Keratinocyte (primary cell): ENCODE measurements at regions not wholly inside any gene's neighbourhood (a gene's known extent, or its start where the extent isn't known, plus 50 kb on each side); places are given as distances from the start of the nearest gene placed in this dataset.

Experiments used
- DNase-seq: peaks from one replicate; pipeline ENCODE4 v3.0.0-alpha.2; 2011; ENCODE audit warnings: low read depth, missing footprints, low spot score
- FAIRE-seq: peaks from 2 replicates; lab custom pipeline; 2011; peaks lifted over from hg19 to GRCh38; lab: Jason Lieb, UNC
- H2AFZ ChIP-seq: 2 replicates; pipeline ENCODE4 v1.6.0; 2012; ENCODE audit warnings: low read length, control low read depth, inconsistent platforms; ENCODE audit not compliant: control insufficient read depth
- H3K27ac ChIP-seq: 2 replicates; pipeline ENCODE4 v1.5.1; 2011; ENCODE audit warnings: low read length; ENCODE audit not compliant: control insufficient read depth, insufficient read depth
- H3K27me3 ChIP-seq: 3 replicates; pipeline ENCODE4 v1.6.0; 2011; ENCODE audit warnings: low read length; ENCODE audit not compliant: control insufficient read depth, insufficient read depth; ENCODE audit errors: extremely low read depth
- H3K36me3 ChIP-seq, 2 experiments: 2 replicates in 1 of 2; 3 replicates in 1 of 2; pipeline ENCODE4 v1.5.1; 2011; ENCODE audit warnings: low read length in 2 of 2, mild to moderate bottlenecking in 1 of 2; ENCODE audit not compliant: control insufficient read depth in 2 of 2, insufficient read depth in 2 of 2; ENCODE audit errors: extremely low read depth in 1 of 2
- H3K4me1 ChIP-seq: 3 replicates; pipeline ENCODE4 v1.5.1; 2011; ENCODE audit warnings: low read length; ENCODE audit not compliant: control insufficient read depth, insufficient read depth; ENCODE audit errors: extremely low read depth
- H3K4me2 ChIP-seq: 3 replicates; pipeline ENCODE4 v1.6.0; 2011; ENCODE audit warnings: low read depth, low read length; ENCODE audit not compliant: control insufficient read depth, insufficient read depth; ENCODE audit errors: extremely low read depth
- H3K4me3 ChIP-seq, 3 experiments: fragments of 200-600 bp in 1 of 3; sonication (generic) in 1 of 3; 2 replicates in 2 of 3; 3 replicates in 1 of 3; pipeline ENCODE4 v1.5.1; 2011 to 2016; ENCODE audit warnings: low read length in 3 of 3, mild to moderate bottlenecking in 3 of 3, control low read depth in 2 of 3, inconsistent platforms in 1 of 3, low read depth in 1 of 3, mixed read lengths in 1 of 3, mixed run types in 1 of 3, moderate library complexity in 1 of 3; ENCODE audit not compliant: control insufficient read depth in 2 of 3, insufficient read depth in 2 of 3; ENCODE audit errors: extremely low read depth in 1 of 3
- H3K79me2 ChIP-seq: 2 replicates; pipeline ENCODE4 v1.6.0; 2012; ENCODE audit warnings: low read length; ENCODE audit not compliant: control insufficient read depth, insufficient read depth
- H3K9ac ChIP-seq: 3 replicates; pipeline ENCODE4 v1.6.0; 2011; ENCODE audit warnings: low read length; ENCODE audit not compliant: control insufficient read depth, insufficient read depth; ENCODE audit errors: extremely low read depth
- H3K9me1 ChIP-seq: 3 replicates; pipeline ENCODE4 v1.6.0; 2011; ENCODE audit warnings: low read length; ENCODE audit not compliant: control insufficient read depth, insufficient read depth; ENCODE audit errors: extremely low read depth
- H3K9me3 ChIP-seq: 2 replicates; pipeline ENCODE4 v1.5.1; 2012; ENCODE audit warnings: low read depth, low read length; ENCODE audit not compliant: control insufficient read depth
- H4K20me1 ChIP-seq: 3 replicates; pipeline ENCODE4 v1.6.0; 2011; ENCODE audit warnings: low read length; ENCODE audit not compliant: control insufficient read depth, insufficient read depth; ENCODE audit errors: extremely low read depth
- EZH2 ChIP-seq: IDR thresholded peaks from one replicate; pipeline ENCODE4 v1.6.1; 2012; ENCODE audit warnings: inconsistent platforms, mild to moderate bottlenecking, low read length, moderate library complexity
- dilution Hi-C: fragments of 300-500 bp; cut with MboI; formaldehyde crosslinking; loops from one replicate; pipeline ENCODE4 v1.7.0; 2020; ENCODE audit warnings: low sequenced_read_pairs; ENCODE audit not compliant: extremely low pct_ligation_motif_present
- TF ChIP-seq, protein P1 (sequence below), 3 experiments: IDR thresholded peaks in 1 of 3; conservative IDR thresholded peaks in 1 of 3; optimal IDR thresholded peaks in 1 of 3; 2 replicates in 2 of 3; 3 replicates in 1 of 3; pipeline versions ENCODE3 to v1.5.1; 2011; ENCODE audit warnings: low read length in 3 of 3, mild to moderate bottlenecking in 3 of 3, moderate library complexity in 2 of 3, control low read depth in 1 of 3, inconsistent platforms in 1 of 3; ENCODE audit not compliant: insufficient read depth in 2 of 3; ENCODE audit errors: extremely low read depth in 1 of 3

DNA sequence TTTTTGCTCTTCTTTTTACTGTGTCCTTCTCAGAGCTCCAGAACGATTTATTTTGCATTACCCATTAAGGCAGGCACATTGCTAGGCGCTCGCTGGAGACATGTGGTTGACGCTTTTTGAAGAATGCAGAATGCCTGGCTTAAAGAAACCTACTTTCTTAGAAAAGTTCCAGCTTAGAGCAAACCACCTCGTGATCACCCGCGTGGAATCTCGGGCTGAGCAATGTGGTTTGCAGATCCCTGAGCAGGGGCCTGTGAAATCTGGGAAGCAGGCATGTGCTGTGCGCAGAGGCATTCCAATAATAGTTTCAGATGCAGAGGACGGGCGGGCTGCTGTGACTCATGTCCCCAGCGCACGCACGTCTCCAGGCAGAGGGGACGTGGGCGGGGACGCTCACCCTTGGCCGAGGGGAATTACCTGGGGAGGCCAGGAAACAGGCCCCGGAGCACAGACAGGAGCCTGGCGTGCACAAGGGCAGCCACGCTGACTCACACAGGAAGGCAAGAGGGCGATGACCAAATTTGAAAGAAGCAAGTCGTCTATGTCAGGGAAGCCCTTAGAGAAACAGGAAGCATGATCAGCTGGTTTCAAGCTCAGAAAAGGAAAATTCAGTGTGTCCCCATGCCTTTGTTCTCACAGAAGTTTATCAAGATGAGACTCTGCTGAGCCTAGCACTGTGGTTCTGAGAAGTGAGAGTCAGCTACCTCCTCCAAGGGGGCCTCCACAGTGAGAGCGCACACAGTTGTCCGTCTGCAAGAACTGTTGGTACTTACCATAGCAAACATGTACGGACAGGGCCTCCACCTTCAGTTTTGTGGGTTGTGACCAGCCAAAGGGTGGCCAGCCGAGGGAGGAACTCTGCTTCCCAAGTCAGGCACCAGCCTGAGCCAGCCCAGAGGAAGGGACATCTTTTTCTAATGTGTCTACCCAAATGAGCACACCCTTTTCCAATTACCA lies 218.6 kb downstream of the PIK3R1 start:
- peak; percentile 93 for FAIRE-seq
- peak overlapping the region; percentile 41 for H3K9ac ChIP-seq
- no peaks in the 10 kb centered on the region for H3K79me2 ChIP-seq
- peak; percentile 94 for DNase-seq
- H3K4me3 ChIP-seq: no peak overlapping the region
- dilution Hi-C loops: no loop called here
- peak overlapping the region; percentile 53 for H3K4me2 ChIP-seq
- H3K9me3 ChIP-seq: no peaks in the 10 kb centered on the region
- peak overlapping the region; percentile 78 for H2AFZ ChIP-seq
- H3K36me3 ChIP-seq: no peaks in the 10 kb centered on the region
- TF ChIP-seq EZH2: no peak
- TF ChIP-seq, protein P1, sequence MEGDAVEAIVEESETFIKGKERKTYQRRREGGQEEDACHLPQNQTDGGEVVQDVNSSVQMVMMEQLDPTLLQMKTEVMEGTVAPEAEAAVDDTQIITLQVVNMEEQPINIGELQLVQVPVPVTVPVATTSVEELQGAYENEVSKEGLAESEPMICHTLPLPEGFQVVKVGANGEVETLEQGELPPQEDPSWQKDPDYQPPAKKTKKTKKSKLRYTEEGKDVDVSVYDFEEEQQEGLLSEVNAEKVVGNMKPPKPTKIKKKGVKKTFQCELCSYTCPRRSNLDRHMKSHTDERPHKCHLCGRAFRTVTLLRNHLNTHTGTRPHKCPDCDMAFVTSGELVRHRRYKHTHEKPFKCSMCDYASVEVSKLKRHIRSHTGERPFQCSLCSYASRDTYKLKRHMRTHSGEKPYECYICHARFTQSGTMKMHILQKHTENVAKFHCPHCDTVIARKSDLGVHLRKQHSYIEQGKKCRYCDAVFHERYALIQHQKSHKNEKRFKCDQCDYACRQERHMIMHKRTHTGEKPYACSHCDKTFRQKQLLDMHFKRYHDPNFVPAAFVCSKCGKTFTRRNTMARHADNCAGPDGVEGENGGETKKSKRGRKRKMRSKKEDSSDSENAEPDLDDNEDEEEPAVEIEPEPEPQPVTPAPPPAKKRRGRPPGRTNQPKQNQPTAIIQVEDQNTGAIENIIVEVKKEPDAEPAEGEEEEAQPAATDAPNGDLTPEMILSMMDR (optimal IDR thresholded peaks at IDR 0.05 in 1 of 3, IDR thresholded peaks at IDR 0.05 in 1 of 3, conservative IDR thresholded peaks at IDR 0.05 in 1 of 3; ENCODE audit: extremely low read depth in 1 of 3, insufficient read depth in 2 of 3, low read length in 3 of 3): no peak
- peaks cover 25% of the 10 kb centered on the region for H3K4me1 ChIP-seq
- no peaks in the 10 kb centered on the region for H3K27me3 ChIP-seq
- peak overlapping the region; percentile 75 for H3K27ac ChIP-seq
- H4K20me1 ChIP-seq: no peaks in the 10 kb centered on the region
- H3K9me1 ChIP-seq: no peaks in the 10 kb centered on the region

DNA sequence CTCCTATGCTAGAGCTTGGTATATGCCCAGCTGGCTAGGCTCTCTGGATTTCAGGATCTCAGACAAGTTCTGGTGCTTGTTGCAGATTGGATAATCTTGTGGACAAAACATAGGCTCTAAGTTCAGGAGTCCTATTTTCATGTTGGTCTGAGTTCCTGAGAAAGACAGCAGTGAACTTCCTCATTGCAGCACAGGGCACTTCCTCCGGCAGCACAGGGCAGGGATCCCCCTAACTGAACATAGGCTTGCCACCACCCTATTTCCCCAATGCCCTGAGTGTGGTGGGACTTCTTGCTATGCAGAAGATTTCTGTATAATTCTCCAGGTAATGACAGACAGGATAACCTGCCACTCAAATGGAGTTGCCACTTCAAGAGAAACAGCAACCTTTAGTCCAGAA lies 220.1 kb downstream of the PIK3R1 start:
- Histone ChIP-seq H3K9me3 (no peaks in the 10 kb centered on the region), H3K27ac (no peak overlapping the region), H3K9ac (no peak overlapping the region), H3K9me1 (no peaks in the 10 kb centered on the region), H3K4me3 (no peak overlapping the region), H3K4me2 (no peak overlapping the region), H3K27me3 (no peaks in the 10 kb centered on the region), H2AFZ (no peak overlapping the region), H3K4me1 (peaks cover 25% of the 10 kb centered on the region), H3K36me3 (no peaks in the 10 kb centered on the region), H3K79me2 (no peaks in the 10 kb centered on the region), H4K20me1 (no peaks in the 10 kb centered on the region)
- no peak for DNase-seq
- no peak for TF ChIP-seq EZH2
- TF ChIP-seq, protein P1 (optimal IDR thresholded peaks at IDR 0.05 in 1 of 3, IDR thresholded peaks at IDR 0.05 in 1 of 3, conservative IDR thresholded peaks at IDR 0.05 in 1 of 3; ENCODE audit: extremely low read depth in 1 of 3, insufficient read depth in 2 of 3, low read length in 3 of 3): no peak
- dilution Hi-C loops: no loop called here
- FAIRE-seq: no peak
